RPMI7951 (cell line): ENCODE measurements at regions not wholly inside any gene's neighbourhood (a gene's known extent, or its start where the extent isn't known, plus 50 kb on each side); places are given as distances from the start of the nearest gene placed in this dataset.

ENCODE experiments used
- DNase-seq: peaks from one replicate; pipeline ENCODE4 v3.0.0-alpha.2; 2012; ENCODE audit warnings: low read depth

GRCh38 chr5:82360022-82360421 is 81.9 kb upstream of the RPS23 start:
- no peak for DNase-seq

GRCh38 chr5:82359272-82359671 is 81.1 kb upstream of the RPS23 start:
- DNase-seq = no peak

GRCh38 chr5:82358457-82358856 is 80.3 kb upstream of the RPS23 start:
- DNase-seq = peak; percentile 76

GRCh38 chr5:82356808-82357671 is 78.9 kb upstream of the RPS23 start:
- peak; percentile 98 for DNase-seq

GRCh38 chr5:82356021-82356420 is 77.9 kb upstream of the RPS23 start:
- DNase-seq = no peak

- DNase-seq = no peak
These were observed 77.3 kb upstream of the RPS23 start for GRCh38 chr5:82355496-82355895.

GRCh38 chr5:82355053-82355452 is 76.9 kb upstream of the RPS23 start:
- DNase-seq = no peak

- DNase-seq = no peak
These were observed 76.4 kb upstream of the RPS23 start for GRCh38 chr5:82354543-82354942.

GRCh38 chr5:82353522-82353921 is 75.4 kb upstream of the RPS23 start:
- DNase-seq = no peak

GRCh38 chr5:82352146-82352791 is 74.1 kb upstream of the RPS23 start:
- DNase-seq = peak; percentile 73

GRCh38 chr5:82351754-82352145 is 73.6 kb upstream of the RPS23 start:
- DNase-seq = peak; percentile 81

GRCh38 chr5:82351297-82351696 is 73.1 kb upstream of the RPS23 start:
- DNase-seq = no peak

- peak; percentile 48 for DNase-seq
These were observed 71.5 kb upstream of the RPS23 start for GRCh38 chr5:82349652-82350051.

GRCh38 chr5:82348784-82349425 is 70.8 kb upstream of the RPS23 start:
- DNase-seq = peak; percentile 88

- DNase-seq = peak; percentile 96
These were observed 69.2 kb upstream of the RPS23 start for GRCh38 chr5:82347201-82347865.

- no peak for DNase-seq
These were observed 68.4 kb upstream of the RPS23 start for GRCh38 chr5:82346399-82347165.

GRCh38 chr5:82345108-82345507 is 67.0 kb upstream of the RPS23 start:
- no peak for DNase-seq

GRCh38 chr5:82341325-82341724 is 63.2 kb upstream of the RPS23 start:
- no peak for DNase-seq

GRCh38 chr5:82340799-82341198 is 62.6 kb upstream of the RPS23 start:
- no peak for DNase-seq

- DNase-seq = no peak
These were observed 61.6 kb upstream of the RPS23 start for GRCh38 chr5:82339792-82340191.

GRCh38 chr5:82338771-82339373 is 60.7 kb upstream of the RPS23 start:
- DNase-seq = no peak
